GM23338 (cell line): ENCODE measurements at regions not wholly inside any gene's neighbourhood (a gene's known extent, or its start where the extent isn't known, plus 50 kb on each side); places are given as distances from the start of the nearest gene placed in this dataset.
A peak's percentile ranks its signal among the peaks of the same experiment; 100 is the strongest.

Experiments
- ATAC-seq: fragments of 200-7000 bp; cut with Tn5 transposase; 3 replicates; pipeline ENCODE4 v1.9.1; 2020
- DNase-seq: peaks from one replicate; pipeline ENCODE4 v3.0.0-alpha.2; 2015; ENCODE audit warnings: low spot score
- H2AFZ ChIP-seq: fragments of 200-600 bp; sonication (generic); 2 replicates; pipeline ENCODE4 v1.8.0; 2016; ENCODE audit warnings: antibody characterized with exemption, mild to moderate bottlenecking, moderate library complexity
- H3F3A ChIP-seq: fragments of 200-600 bp; sonication (generic); replicated peaks from 2 replicates; pipeline ENCODE4 v1.8.0; 2017; ENCODE audit warnings: antibody characterized with exemption, mixed run types, low read depth
- H3K27ac ChIP-seq: fragments of 200-600 bp; sonication (generic); 2 replicates; pipeline ENCODE4 v1.6.1; 2016; ENCODE audit warnings: low read depth
- H3K27me3 ChIP-seq: fragments of 200-600 bp; sonication (generic); 2 replicates; pipeline ENCODE4 v1.8.0; 2016; ENCODE audit warnings: mild to moderate bottlenecking, mixed run types, moderate library complexity; ENCODE audit not compliant: insufficient read depth
- H3K36me3 ChIP-seq: fragments of 200-600 bp; sonication (generic); 2 replicates; pipeline ENCODE4 v1.8.0; 2016; ENCODE audit warnings: mild to moderate bottlenecking; ENCODE audit not compliant: insufficient read depth
- H3K4me1 ChIP-seq: fragments of 200-600 bp; sonication (generic); 2 replicates; pipeline ENCODE4 v1.8.0; 2016; ENCODE audit warnings: mild to moderate bottlenecking, moderate library complexity; ENCODE audit not compliant: insufficient read depth
- H3K4me2 ChIP-seq: fragments of 200-600 bp; sonication (generic); 2 replicates; pipeline ENCODE4 v1.7.1; 2017; ENCODE audit warnings: mixed run types
- H3K4me3 ChIP-seq: fragments of 200-600 bp; sonication (generic); 2 replicates; pipeline ENCODE4 v1.6.1; 2016; ENCODE audit warnings: mixed run types
- H3K79me2 ChIP-seq: fragments of 200-600 bp; sonication (generic); replicated peaks from 2 replicates; pipeline ENCODE4 v1.8.0; 2017; ENCODE audit warnings: mild to moderate bottlenecking; ENCODE audit not compliant: insufficient read depth
- H3K9me2 ChIP-seq: fragments of 200-600 bp; sonication (generic); 2 replicates; pipeline ENCODE4 v1.8.0; 2017; ENCODE audit not compliant: insufficient read depth
- H4K20me1 ChIP-seq: fragments of 200-600 bp; sonication (generic); replicated peaks from 2 replicates; pipeline ENCODE4 v1.8.0; 2017; ENCODE audit warnings: mild to moderate bottlenecking; ENCODE audit not compliant: insufficient read depth
- H3K27ac Mint-ChIP-seq: 2 replicates; pipeline ENCODE4 v1.8.0; 2020; ENCODE audit warnings: inconsistent platforms, mild to moderate bottlenecking, moderate library complexity, mixed read lengths
- H3K27me3 Mint-ChIP-seq: 3 replicates; pipeline ENCODE4 v1.8.0; 2022; ENCODE audit warnings: low read depth, mild to moderate bottlenecking, moderate library complexity, mixed read lengths, inconsistent platforms; ENCODE audit not compliant: insufficient read depth, poor library complexity
- H3K36me3 Mint-ChIP-seq: 3 replicates; pipeline ENCODE4 v1.8.0; 2021; ENCODE audit warnings: low read depth, mild to moderate bottlenecking, inconsistent platforms, moderate library complexity, mixed read lengths
- H3K4me1 Mint-ChIP-seq: 3 replicates; pipeline ENCODE4 v1.8.0; 2020; ENCODE audit warnings: mild to moderate bottlenecking, inconsistent platforms, mixed read lengths
- H3K4me3 Mint-ChIP-seq: 3 replicates; pipeline ENCODE4 v1.8.0; 2021; ENCODE audit warnings: moderate library complexity, mild to moderate bottlenecking, inconsistent platforms, mixed read lengths
- H3K9me3 Mint-ChIP-seq: 3 replicates; pipeline ENCODE4 v1.8.0; 2020; ENCODE audit warnings: moderate library complexity, mild to moderate bottlenecking, inconsistent platforms, mixed read lengths
- CREB1 ChIP-seq: fragments of 250-450 bp; sonication (Bioruptor Pico); IDR thresholded peaks from 2 replicates; pipeline ENCODE4 v1.5.0; 2020; ENCODE audit warnings: low read depth, mild to moderate bottlenecking, moderate library complexity
- EZH2 ChIP-seq: fragments of 200-600 bp; sonication (generic); IDR thresholded peaks from one replicate; pipeline ENCODE4 v1.8.0; 2017; ENCODE audit warnings: antibody characterized with exemption, mild to moderate bottlenecking, low read depth; ENCODE audit not compliant: unreplicated experiment
- EZH2phosphoT487 ChIP-seq: fragments of 200-600 bp; sonication (generic); IDR thresholded peaks from one replicate; pipeline ENCODE4 v1.8.1; 2018; ENCODE audit warnings: antibody characterized with exemption; ENCODE audit not compliant: unreplicated experiment
- JUNB ChIP-seq: IDR thresholded peaks from one replicate; pipeline ENCODE4 v1.6.1; 2016; ENCODE audit warnings: antibody characterized with exemption; ENCODE audit not compliant: unreplicated experiment
- NANOG ChIP-seq: IDR thresholded peaks from 2 replicates; pipeline ENCODE4 v1.6.1; 2016; ENCODE audit warnings: antibody characterized with exemption, borderline replicate concordance
- STAT1 ChIP-seq: IDR thresholded peaks from one replicate; pipeline ENCODE4 v1.6.1; 2016; ENCODE audit warnings: antibody characterized with exemption; ENCODE audit not compliant: unreplicated experiment
- ZNF114 ChIP-seq: fragments of 250-450 bp; sonication (Bioruptor Pico); IDR thresholded peaks from 2 replicates; pipeline ENCODE4 v1.5.0; 2020; ENCODE audit warnings: mild to moderate bottlenecking, moderate library complexity
- ZNF331 ChIP-seq: fragments of 250-450 bp; sonication (Bioruptor Pico); IDR thresholded peaks from 2 replicates; pipeline ENCODE4 v1.5.0; 2020; ENCODE audit warnings: low read depth, mild to moderate bottlenecking, moderate library complexity
- TF ChIP-seq, protein P1 (sequence below): IDR thresholded peaks from one replicate; pipeline ENCODE4 v1.6.1; 2018; ENCODE audit warnings: antibody characterized with exemption; ENCODE audit not compliant: unreplicated experiment

GRCh38 chr9:121557581-121558447, 58.2 kb upstream of the GGTA1 start (continued):
- TF ChIP-seq, protein P1, sequence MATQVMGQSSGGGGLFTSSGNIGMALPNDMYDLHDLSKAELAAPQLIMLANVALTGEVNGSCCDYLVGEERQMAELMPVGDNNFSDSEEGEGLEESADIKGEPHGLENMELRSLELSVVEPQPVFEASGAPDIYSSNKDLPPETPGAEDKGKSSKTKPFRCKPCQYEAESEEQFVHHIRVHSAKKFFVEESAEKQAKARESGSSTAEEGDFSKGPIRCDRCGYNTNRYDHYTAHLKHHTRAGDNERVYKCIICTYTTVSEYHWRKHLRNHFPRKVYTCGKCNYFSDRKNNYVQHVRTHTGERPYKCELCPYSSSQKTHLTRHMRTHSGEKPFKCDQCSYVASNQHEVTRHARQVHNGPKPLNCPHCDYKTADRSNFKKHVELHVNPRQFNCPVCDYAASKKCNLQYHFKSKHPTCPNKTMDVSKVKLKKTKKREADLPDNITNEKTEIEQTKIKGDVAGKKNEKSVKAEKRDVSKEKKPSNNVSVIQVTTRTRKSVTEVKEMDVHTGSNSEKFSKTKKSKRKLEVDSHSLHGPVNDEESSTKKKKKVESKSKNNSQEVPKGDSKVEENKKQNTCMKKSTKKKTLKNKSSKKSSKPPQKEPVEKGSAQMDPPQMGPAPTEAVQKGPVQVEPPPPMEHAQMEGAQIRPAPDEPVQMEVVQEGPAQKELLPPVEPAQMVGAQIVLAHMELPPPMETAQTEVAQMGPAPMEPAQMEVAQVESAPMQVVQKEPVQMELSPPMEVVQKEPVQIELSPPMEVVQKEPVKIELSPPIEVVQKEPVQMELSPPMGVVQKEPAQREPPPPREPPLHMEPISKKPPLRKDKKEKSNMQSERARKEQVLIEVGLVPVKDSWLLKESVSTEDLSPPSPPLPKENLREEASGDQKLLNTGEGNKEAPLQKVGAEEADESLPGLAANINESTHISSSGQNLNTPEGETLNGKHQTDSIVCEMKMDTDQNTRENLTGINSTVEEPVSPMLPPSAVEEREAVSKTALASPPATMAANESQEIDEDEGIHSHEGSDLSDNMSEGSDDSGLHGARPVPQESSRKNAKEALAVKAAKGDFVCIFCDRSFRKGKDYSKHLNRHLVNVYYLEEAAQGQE, result no peak
- TF ChIP-seq ZNF331 (CRISPR knock-in tag) (no peak), JUNB (no peak), ZNF114 (CRISPR knock-in tag) (no peak), EZH2 (no peak), EZH2phosphoT487 (no peak)

DNA sequence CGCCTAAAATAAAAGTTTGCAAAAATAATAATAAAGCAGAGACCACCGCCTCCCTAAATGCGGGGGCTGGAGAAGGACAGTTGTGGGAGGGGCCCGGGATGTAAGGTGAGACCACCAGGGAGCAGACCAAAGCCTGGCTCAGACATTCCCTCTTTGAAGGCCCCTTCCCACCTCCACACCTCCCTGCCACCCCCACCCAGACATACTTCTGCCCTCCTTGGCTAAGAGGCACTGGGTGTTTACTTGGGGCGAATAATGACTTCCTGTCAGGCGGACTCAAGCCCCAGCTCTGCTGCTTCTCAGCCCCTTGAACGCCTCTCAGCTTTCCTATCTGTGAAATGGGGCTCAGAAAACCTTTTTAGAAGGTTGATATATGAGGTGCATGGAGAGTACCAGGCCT, 58.8 kb upstream of the GGTA1 start:
- Mint-ChIP-seq H3K9me3 (no peaks in the 10 kb centered on the region), H3K27me3 (peaks cover 9% of the 10 kb centered on the region), H3K4me1 (peaks cover 30% of the 10 kb centered on the region), H3K27ac (no peak overlapping the region), H3K36me3 (no peaks in the 10 kb centered on the region), H3K4me3 (no peak overlapping the region)
- Histone ChIP-seq H3K4me1 (peaks cover 23% of the 10 kb centered on the region), H3K79me2 (no peaks in the 10 kb centered on the region), H3K4me3 (peak overlapping the region; percentile 42; the same call in 1 of the 2 replicates), H3K27me3 (no peaks in the 10 kb centered on the region), H3K9me2 (no peaks in the 10 kb centered on the region), H4K20me1 (no peaks in the 10 kb centered on the region), H3K27ac (no peak overlapping the region), H3K4me2 (peak overlapping the region; percentile 72), H3F3A (no peaks in the 10 kb centered on the region), H3K36me3 (no peaks in the 10 kb centered on the region), H2AFZ (peak overlapping the region; percentile 90)
- DNase-seq, result no peak
- TF ChIP-seq EZH2 (no peak), EZH2phosphoT487 (no peak), JUNB (no peak), STAT1 (no peak), CREB1 (CRISPR knock-in tag) (no peak), NANOG (no peak)
- TF ChIP-seq, protein P1, result no peak
- ATAC-seq, result peak; percentile 16; the same call in 2 of the 3 replicates
